ENCODE measurements at regions not wholly inside any gene's neighbourhood (a gene's known extent, or its start where the extent isn't known, plus 50 kb on each side); places are given as distances from the start of the nearest gene placed in this dataset.
A peak's percentile ranks its signal among the peaks of the same experiment; 100 is the strongest.

- DNase-seq = peak; percentile 32
Observed at GRCh38 chr3:109532257-109533216, 195.2 kb upstream of the DPPA4 start.

GRCh38 chr3:109545746-109546145 is 208.4 kb upstream of the DPPA4 start:
- no peak for DNase-seq

- DNase-seq = no peak
Observed at GRCh38 chr3:109548192-109548938, 211.0 kb upstream of the DPPA4 start.

GRCh38 chr3:109553591-109554371 is 216.4 kb upstream of the DPPA4 start:
- no peak for DNase-seq

GRCh38 chr3:109559389-109559788 is 222.0 kb upstream of the DPPA4 start:
- no peak for DNase-seq

- DNase-seq = no peak
Observed at GRCh38 chr3:109563149-109563548, 225.8 kb upstream of the DPPA4 start.

- no peak for DNase-seq
Observed at GRCh38 chr3:109569135-109569846, 231.9 kb upstream of the DPPA4 start.

GRCh38 chr3:109570408-109570807 is 233.1 kb upstream of the DPPA4 start:
- DNase-seq = no peak

GRCh38 chr3:109572301-109572700 is 235.0 kb upstream of the DPPA4 start:
- no peak for DNase-seq

GRCh38 chr3:109596991-109597390 is 259.6 kb upstream of the DPPA4 start:
- no peak for DNase-seq

- no peak for DNase-seq
Observed at GRCh38 chr3:109597444-109597843, 260.1 kb upstream of the DPPA4 start.

GRCh38 chr3:109607897-109608296 is 270.6 kb upstream of the DPPA4 start:
- DNase-seq = no peak

- no peak for DNase-seq
Observed at GRCh38 chr3:109608574-109608973, 271.2 kb upstream of the DPPA4 start.

- no peak for DNase-seq
Observed at GRCh38 chr3:109618766-109619378, 281.5 kb upstream of the DPPA4 start.

- DNase-seq = no peak
Observed at GRCh38 chr3:109631897-109632296, 294.6 kb upstream of the DPPA4 start.

- DNase-seq = no peak
Observed at GRCh38 chr3:109640146-109640652, 302.9 kb upstream of the DPPA4 start.

GRCh38 chr3:109642025-109642424 is 304.7 kb upstream of the DPPA4 start:
- DNase-seq = no peak

- DNase-seq = no peak
Observed at GRCh38 chr3:109643590-109643989, 306.2 kb upstream of the DPPA4 start.

- no peak for DNase-seq
Observed at GRCh38 chr3:109644332-109644731, 307.0 kb upstream of the DPPA4 start.

- DNase-seq = no peak
Observed at GRCh38 chr3:109644746-109645145, 307.4 kb upstream of the DPPA4 start.

- DNase-seq = no peak
Observed at GRCh38 chr3:109648027-109648426, 310.7 kb upstream of the DPPA4 start.

GRCh38 chr3:109656225-109656624 is 318.9 kb upstream of the DPPA4 start:
- DNase-seq = no peak
